Sigmoid colon (tissue), 6 donors: ENCODE measurements at regions not wholly inside any gene's neighbourhood (a gene's known extent, or its start where the extent isn't known, plus 50 kb on each side); places are given as distances from the start of the nearest gene placed in this dataset.

Experiments
- DNase-seq: peaks from one replicate; pipeline ENCODE4 v3.0.0-alpha.2; 2019
- H3K27ac ChIP-seq, 4 donors: fragments of 200-600 bp; sonication (generic); one replicate each; pipeline ENCODE4 v1.5.1; 2016 to 2019; ENCODE audit warnings: mild to moderate bottlenecking in 1 of 4
- H3K27me3 ChIP-seq, 3 donors: fragments of 200-600 bp; sonication (generic); one replicate each; pipeline ENCODE4 v1.5.1; 2019; ENCODE audit warnings: mild to moderate bottlenecking in 1 of 3
- H3K36me3 ChIP-seq, 4 donors: fragments of 200-600 bp; sonication (generic); one replicate each; pipeline ENCODE4 v1.5.1; 2016 to 2019
- H3K4me1 ChIP-seq, 4 donors: fragments of 200-600 bp; sonication (generic); one replicate each; pipeline ENCODE4 v1.5.1; 2017 to 2019
- H3K4me3 ChIP-seq, 4 donors: fragments of 200-600 bp; sonication (generic); one replicate each; pipeline ENCODE4 v1.5.1; 2017 to 2019; ENCODE audit warnings: mild to moderate bottlenecking in 2 of 4, moderate library complexity in 1 of 4
- H3K9me3 ChIP-seq, 4 donors: fragments of 200-600 bp in 3 of 4; sonication (generic) in 3 of 4; one replicate each; pipeline versions ENCODE4 v1.5.1 to v1.6.1; 2013 to 2019
- EP300 ChIP-seq, 4 donors: sonication (generic); formaldehyde crosslinking; IDR thresholded peaks; one replicate each; pipeline ENCODE4 v1.6.1; 2017; ENCODE audit warnings: antibody characterized with exemption in 4 of 4
- POLR2A ChIP-seq, 2 donors: fragments of 450-650 bp; IDR thresholded peaks; one replicate each; pipeline ENCODE4 v1.6.1; 2016; ENCODE audit warnings: antibody characterized with exemption in 2 of 2, mild to moderate bottlenecking in 2 of 2, moderate library complexity in 2 of 2
- POLR2AphosphoS5 ChIP-seq, 4 donors: sonication (generic); formaldehyde crosslinking; IDR thresholded peaks; one replicate each; pipeline ENCODE4 v1.6.1; 2017; ENCODE audit warnings: antibody characterized with exemption in 4 of 4
- WGBS, 2 donors: extraction: QIAGEN DNeasy Blood & Tissue Kit; methylation state at CpG; one replicate each; pipeline ENCODE4 v1.1.7; 2013; 5-methylcytosine and 5-hydroxymethylcytosine counted together
- intact Hi-C: fragments of 100-400 bp; cut with DNase I; formaldehyde crosslinking; loops from one replicate; pipeline ENCODE4 v1.15.1; 2023
- TF ChIP-seq, protein P1 (sequence below), 4 experiments: fragments of 450-650 bp in 3 of 4; fragments of 200-600 bp in 1 of 4; IDR thresholded peaks; one replicate each; pipeline ENCODE4 v1.5.1; 2016 to 2019; ENCODE audit warnings: antibody characterized with exemption in 4 of 4, mild to moderate bottlenecking in 3 of 4, moderate library complexity in 2 of 4
- donor health status: healthy with polysubstance abuse.
- donor health status: healthy.

GRCh38 chr14:104323551-104324175 lies 185.3 kb downstream of the KIF26A start:
- peaks cover 0 to 38% (median 0%) of the 10 kb centered on the region in 3 donors for H3K27me3 ChIP-seq
- H3K9me3 ChIP-seq: no peaks in the 10 kb centered on the region
- intact Hi-C loops: loop anchor here (10.0 kb wide), 1 partner anchor 101 kb away; no protein-coding TSS in a partner anchor
- peaks cover 0 to 31% (median 16%) of the 10 kb centered on the region in 4 donors for H3K4me1 ChIP-seq
- peak; percentile 42 for DNase-seq
- no peak overlapping the region for H3K27ac ChIP-seq
- no peaks in the 10 kb centered on the region for H3K36me3 ChIP-seq
- WGBS, 2 donors: 61 to 84% methylated on average over 15 of the region's 15 CpGs
- no peak overlapping the region for H3K4me3 ChIP-seq
- no peak for TF ChIP-seq POLR2AphosphoS5 (IDR thresholded peaks at IDR 0.05)
- no peak for TF ChIP-seq POLR2A (IDR thresholded peaks at IDR 0.05)
- TF ChIP-seq EP300 (IDR thresholded peaks at IDR 0.05): no peak
- TF ChIP-seq, protein P1, sequence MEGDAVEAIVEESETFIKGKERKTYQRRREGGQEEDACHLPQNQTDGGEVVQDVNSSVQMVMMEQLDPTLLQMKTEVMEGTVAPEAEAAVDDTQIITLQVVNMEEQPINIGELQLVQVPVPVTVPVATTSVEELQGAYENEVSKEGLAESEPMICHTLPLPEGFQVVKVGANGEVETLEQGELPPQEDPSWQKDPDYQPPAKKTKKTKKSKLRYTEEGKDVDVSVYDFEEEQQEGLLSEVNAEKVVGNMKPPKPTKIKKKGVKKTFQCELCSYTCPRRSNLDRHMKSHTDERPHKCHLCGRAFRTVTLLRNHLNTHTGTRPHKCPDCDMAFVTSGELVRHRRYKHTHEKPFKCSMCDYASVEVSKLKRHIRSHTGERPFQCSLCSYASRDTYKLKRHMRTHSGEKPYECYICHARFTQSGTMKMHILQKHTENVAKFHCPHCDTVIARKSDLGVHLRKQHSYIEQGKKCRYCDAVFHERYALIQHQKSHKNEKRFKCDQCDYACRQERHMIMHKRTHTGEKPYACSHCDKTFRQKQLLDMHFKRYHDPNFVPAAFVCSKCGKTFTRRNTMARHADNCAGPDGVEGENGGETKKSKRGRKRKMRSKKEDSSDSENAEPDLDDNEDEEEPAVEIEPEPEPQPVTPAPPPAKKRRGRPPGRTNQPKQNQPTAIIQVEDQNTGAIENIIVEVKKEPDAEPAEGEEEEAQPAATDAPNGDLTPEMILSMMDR (IDR thresholded peaks at IDR 0.05): no peak

- peaks cover 0 to 21% (median 0%) of the 10 kb centered on the region in 3 donors for H3K27me3 ChIP-seq
- no peak overlapping the region for H3K27ac ChIP-seq
- H3K4me1 ChIP-seq: peaks cover 0 to under 1% (median 0%) of the 10 kb centered on the region in 4 donors
- H3K9me3 ChIP-seq: peaks cover 0 to 10% (median 4%) of the 10 kb centered on the region in 4 donors
- WGBS, 2 donors: 32 to 70% methylated on average over 10 of the region's 10 CpGs
- no peaks in the 10 kb centered on the region for H3K36me3 ChIP-seq
- TF ChIP-seq POLR2AphosphoS5 (IDR thresholded peaks at IDR 0.05) (no peak), POLR2A (IDR thresholded peaks at IDR 0.05) (no peak), EP300 (IDR thresholded peaks at IDR 0.05) (no peak)
- TF ChIP-seq, protein P1 (IDR thresholded peaks at IDR 0.05): no peak
- DNase-seq: no peak
- H3K4me3 ChIP-seq: no peak overlapping the region
- intact Hi-C loops: loop anchor here (10.0 kb wide), 1 partner anchor 98 kb away; no protein-coding TSS in a partner anchor
These were observed 188.5 kb downstream of the KIF26A start for GRCh38 chr14:104326848-104327247.

DNA sequence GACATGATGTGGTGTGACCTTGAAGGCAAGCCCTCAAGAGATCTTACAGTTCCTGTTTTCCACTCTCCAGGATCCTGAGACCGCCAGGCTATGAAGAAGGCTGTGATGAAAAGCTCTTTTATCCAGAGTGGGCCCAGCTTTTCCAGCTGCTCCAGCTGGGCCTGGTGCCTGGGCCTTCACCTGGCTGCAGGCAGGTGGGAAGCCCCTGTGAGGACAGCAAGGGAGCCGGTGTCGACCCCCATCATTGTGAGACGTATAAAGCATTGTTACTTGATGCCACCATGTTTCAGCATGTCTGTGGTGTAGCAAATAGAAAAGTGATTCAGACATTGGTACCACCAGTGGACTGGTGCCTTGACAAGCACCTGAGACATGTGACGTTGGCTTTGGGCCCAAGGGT lies 190.2 kb downstream of the KIF26A start:
- no peaks in the 10 kb centered on the region for H3K4me1 ChIP-seq
- WGBS, 2 donors: 71 to 85% methylated on average over 5 of the region's 5 CpGs
- peaks cover 0 to 4% (median 0%) of the 10 kb centered on the region in 3 donors for H3K27me3 ChIP-seq
- peaks cover 0 to 10% (median 4%) of the 10 kb centered on the region in 4 donors for H3K9me3 ChIP-seq
- intact Hi-C loops: loop anchor here (10.0 kb wide), 1 partner anchor 96 kb away; no protein-coding TSS in a partner anchor
- H3K36me3 ChIP-seq: no peaks in the 10 kb centered on the region
- no peak overlapping the region for H3K4me3 ChIP-seq
- H3K27ac ChIP-seq: no peak overlapping the region
- TF ChIP-seq EP300 (IDR thresholded peaks at IDR 0.05) (no peak), POLR2AphosphoS5 (IDR thresholded peaks at IDR 0.05) (no peak), POLR2A (IDR thresholded peaks at IDR 0.05) (no peak)
- TF ChIP-seq, protein P1 (IDR thresholded peaks at IDR 0.05): no peak
- no peak for DNase-seq

- Histone ChIP-seq H3K27ac (no peak overlapping the region), H3K9me3 (peaks cover 0 to 10% (median 4%) of the 10 kb centered on the region in 4 donors), H3K27me3 (peaks cover 0 to 5% (median 0%) of the 10 kb centered on the region in 3 donors), H3K4me1 (no peaks in the 10 kb centered on the region), H3K4me3 (no peak overlapping the region), H3K36me3 (no peaks in the 10 kb centered on the region)
- no peak for TF ChIP-seq POLR2AphosphoS5 (IDR thresholded peaks at IDR 0.05)
- TF ChIP-seq, protein P1 (IDR thresholded peaks at IDR 0.05): no peak
- TF ChIP-seq EP300 (IDR thresholded peaks at IDR 0.05): no peak
- TF ChIP-seq POLR2A (IDR thresholded peaks at IDR 0.05): no peak
- WGBS, 2 donors: 91 to 93% methylated on average over 1 of the region's 1 CpG
- DNase-seq: no peak
- intact Hi-C loops: loop anchor here (10.0 kb wide), 1 partner anchor 95 kb away; no protein-coding TSS in a partner anchor
These were observed 191.4 kb downstream of the KIF26A start for GRCh38 chr14:104329793-104330192.
